ENCODE measurements at regions not wholly inside any gene's neighbourhood (a gene's known extent, or its start where the extent isn't known, plus 50 kb on each side); places are given as distances from the start of the nearest gene placed in this dataset.

- no peak for DNase-seq
Observed at GRCh38 chr4:63214076-63214475, 1195.2 kb downstream of the TECRL start.

More at GRCh38 chr4:63214076-63214475, 1195.2 kb downstream of the TECRL start:
- Histone ChIP-seq H3K4me1 (ENCODE audit: insufficient read depth, low read length) (no peaks in the 10 kb centered on the region), H3K27me3 (ENCODE audit: insufficient read depth, low read length) (no peaks in the 10 kb centered on the region), H3K79me1 (ENCODE audit: insufficient read depth, low read depth, low read length, poor library complexity, severe bottlenecking) (no peaks in the 10 kb centered on the region), H3K56ac (ENCODE audit: insufficient read length, low read depth, low read length) (no peak overlapping the region), H3K18ac (ENCODE audit: insufficient read length, low read depth, low read length) (no peak overlapping the region), H3K79me2 (ENCODE audit: insufficient read depth, low read length) (no peaks in the 10 kb centered on the region), H3K14ac (ENCODE audit: insufficient read depth, low read length) (no peak overlapping the region), H2AFZ (ENCODE audit: low read length) (no peak overlapping the region), H3K9ac (ENCODE audit: extremely low read depth, insufficient read length, low read length) (no peak overlapping the region), H2BK15ac (ENCODE audit: low read depth, low read length) (no peak overlapping the region), H3K23ac (ENCODE audit: insufficient read length, low read depth, low read length) (no peak overlapping the region), H2BK12ac (ENCODE audit: insufficient read length, low read depth, low read length) (no peak overlapping the region), H2BK5ac (ENCODE audit: insufficient read length, low read length) (no peak overlapping the region), H2BK120ac (ENCODE audit: low read depth, low read length, poor library complexity, severe bottlenecking) (no peak overlapping the region), H3K4me2 (ENCODE audit: insufficient read depth, insufficient read length, low read length) (no peak overlapping the region), H4K8ac (replicated peaks; ENCODE audit: insufficient read length, low read depth, low read length) (no peak overlapping the region), H3K23me2 (ENCODE audit: insufficient read length, low read depth, low read length, poor library complexity, severe bottlenecking) (no peaks in the 10 kb centered on the region), H2BK20ac (ENCODE audit: low read depth, low read length, poor library complexity, severe bottlenecking) (no peak overlapping the region), H3K4ac (ENCODE audit: low read depth, low read length) (no peak overlapping the region), H2AK5ac (ENCODE audit: insufficient read length, low read length) (no peak overlapping the region), H3T11ph (ENCODE audit: low read length) (no peak overlapping the region), H3K9me3 (ENCODE audit: control insufficient read depth, low read depth, low read length) (no peaks in the 10 kb centered on the region), H4K5ac (ENCODE audit: insufficient read length, low read depth, low read length) (no peak overlapping the region), H3K27ac (ENCODE audit: insufficient read length, low read depth, low read length) (no peak overlapping the region), H4K91ac (ENCODE audit: insufficient read length, low read depth, low read length) (no peak overlapping the region), H4K20me1 (ENCODE audit: control insufficient read depth, insufficient read depth, insufficient read length) (no peaks in the 10 kb centered on the region)
- H3K27me3 Mint-ChIP-seq (ENCODE audit: low read depth): no peaks in the 10 kb centered on the region
- peaks cover 9 to 10% of the 10 kb centered on the region in 2 experiments for H3K4me1 Mint-ChIP-seq
- H3K9me3 Mint-ChIP-seq: peaks cover 14 to 25% of the 10 kb centered on the region in 2 experiments; a peak in 4 of 5 replicates
- no peak overlapping the region for H3K27ac Mint-ChIP-seq
- TF ChIP-seq CTCF (conservative IDR thresholded peaks at IDR 0.05): no peak
- H3K4me3 Mint-ChIP-seq: no peak overlapping the region
- H3K36me3 Mint-ChIP-seq (ENCODE audit: insufficient read depth in 1 of 3, low read depth in 3 of 3): peaks cover 0 to 3% (median 0%) of the 10 kb centered on the region in 3 experiments; a peak in 3 of 7 replicates

All from H9 (cell line).